Tibial nerve (tissue), 3 donors: ENCODE measurements at regions not wholly inside any gene's neighbourhood (a gene's known extent, or its start where the extent isn't known, plus 50 kb on each side); places are given as distances from the start of the nearest gene placed in this dataset.

Source experiments
- POLR2A ChIP-seq, 2 donors: fragments of 450-650 bp; IDR thresholded peaks; one replicate each; pipeline ENCODE4 v1.6.1; 2017; ENCODE audit warnings: antibody characterized with exemption in 2 of 2, mild to moderate bottlenecking in 2 of 2, moderate library complexity in 2 of 2
- TF ChIP-seq, protein P1 (sequence below), 5 experiments: fragments of 200-600 bp in 3 of 5; fragments of 450-650 bp in 2 of 5; sonication (generic) in 3 of 5; IDR thresholded peaks; one replicate each; pipeline ENCODE4 v1.5.1; 2016 to 2019; ENCODE audit warnings: antibody characterized with exemption in 5 of 5, mild to moderate bottlenecking in 3 of 5, moderate library complexity in 2 of 5

DNA sequence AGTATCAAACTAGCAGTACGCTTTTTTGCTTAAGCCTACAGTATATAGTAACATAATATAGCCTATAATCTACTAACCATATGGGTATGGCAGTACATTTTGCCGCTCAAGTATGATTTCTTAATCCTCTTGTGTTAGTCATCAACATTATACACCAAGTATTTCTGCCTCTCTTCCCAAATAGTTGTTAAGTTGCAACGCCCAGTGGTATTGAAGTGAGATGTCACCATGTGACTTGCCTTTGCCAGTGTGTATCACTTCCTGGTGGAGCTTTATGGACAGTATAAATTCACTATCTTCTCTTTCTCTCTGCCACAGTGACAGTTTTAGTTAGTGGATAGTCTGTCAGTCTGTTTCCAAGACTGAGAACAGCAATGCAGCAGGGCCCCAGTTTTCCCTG is 535.5 kb downstream of the PDHA2 start:
- no peak for TF ChIP-seq POLR2A (IDR thresholded peaks at IDR 0.05)
- TF ChIP-seq, protein P1, sequence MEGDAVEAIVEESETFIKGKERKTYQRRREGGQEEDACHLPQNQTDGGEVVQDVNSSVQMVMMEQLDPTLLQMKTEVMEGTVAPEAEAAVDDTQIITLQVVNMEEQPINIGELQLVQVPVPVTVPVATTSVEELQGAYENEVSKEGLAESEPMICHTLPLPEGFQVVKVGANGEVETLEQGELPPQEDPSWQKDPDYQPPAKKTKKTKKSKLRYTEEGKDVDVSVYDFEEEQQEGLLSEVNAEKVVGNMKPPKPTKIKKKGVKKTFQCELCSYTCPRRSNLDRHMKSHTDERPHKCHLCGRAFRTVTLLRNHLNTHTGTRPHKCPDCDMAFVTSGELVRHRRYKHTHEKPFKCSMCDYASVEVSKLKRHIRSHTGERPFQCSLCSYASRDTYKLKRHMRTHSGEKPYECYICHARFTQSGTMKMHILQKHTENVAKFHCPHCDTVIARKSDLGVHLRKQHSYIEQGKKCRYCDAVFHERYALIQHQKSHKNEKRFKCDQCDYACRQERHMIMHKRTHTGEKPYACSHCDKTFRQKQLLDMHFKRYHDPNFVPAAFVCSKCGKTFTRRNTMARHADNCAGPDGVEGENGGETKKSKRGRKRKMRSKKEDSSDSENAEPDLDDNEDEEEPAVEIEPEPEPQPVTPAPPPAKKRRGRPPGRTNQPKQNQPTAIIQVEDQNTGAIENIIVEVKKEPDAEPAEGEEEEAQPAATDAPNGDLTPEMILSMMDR (IDR thresholded peaks at IDR 0.05): no peak
